NT2/D1 (cell line): ENCODE measurements at regions not wholly inside any gene's neighbourhood (a gene's known extent, or its start where the extent isn't known, plus 50 kb on each side); places are given as distances from the start of the nearest gene placed in this dataset.

Experiments used
- SUZ12 ChIP-seq: IDR thresholded peaks from 2 replicates; pipeline ENCODE4 v1.6.1; 2011; ENCODE audit not compliant: insufficient read length, insufficient read depth; ENCODE audit errors: extremely low read depth
- ZNF274 ChIP-seq: IDR thresholded peaks from 2 replicates; pipeline ENCODE4 v1.6.1; 2011; ENCODE audit warnings: mild to moderate bottlenecking, low read depth, low read length

GRCh38 chr13:109483284-109483683 is 303.1 kb downstream of the IRS2 start:
- TF ChIP-seq ZNF274 (no peak), SUZ12 (no peak)
